Ishikawa (cell line): ENCODE measurements at regions not wholly inside any gene's neighbourhood (a gene's known extent, or its start where the extent isn't known, plus 50 kb on each side); places are given as distances from the start of the nearest gene placed in this dataset.

Experiments
- EP300 ChIP-seq: IDR thresholded peaks from 2 replicates; pipeline ENCODE4 v1.6.1; 2012; ENCODE audit warnings: borderline replicate concordance
- FOXM1 ChIP-seq: IDR thresholded peaks from 2 replicates; pipeline ENCODE4 v1.6.1; 2012; ENCODE audit warnings: low read depth, borderline replicate concordance
- TAF1 ChIP-seq: IDR thresholded peaks from 2 replicates; pipeline ENCODE4 v1.6.1; 2012; ENCODE audit warnings: low read depth, mild to moderate bottlenecking
- TEAD4 ChIP-seq: IDR thresholded peaks from 2 replicates; pipeline ENCODE4 v1.6.1; 2012
- YY1 ChIP-seq: IDR thresholded peaks from 2 replicates; pipeline ENCODE4 v1.6.1; 2012; ENCODE audit warnings: low read depth
- ZBTB7A ChIP-seq: IDR thresholded peaks from 2 replicates; pipeline ENCODE4 v1.6.1; 2012; ENCODE audit warnings: low read depth
- TF ChIP-seq, protein P1 (sequence below): IDR thresholded peaks from 2 replicates; pipeline ENCODE4 v1.6.1; 2012; ENCODE audit warnings: low read depth, mild to moderate bottlenecking

DNA sequence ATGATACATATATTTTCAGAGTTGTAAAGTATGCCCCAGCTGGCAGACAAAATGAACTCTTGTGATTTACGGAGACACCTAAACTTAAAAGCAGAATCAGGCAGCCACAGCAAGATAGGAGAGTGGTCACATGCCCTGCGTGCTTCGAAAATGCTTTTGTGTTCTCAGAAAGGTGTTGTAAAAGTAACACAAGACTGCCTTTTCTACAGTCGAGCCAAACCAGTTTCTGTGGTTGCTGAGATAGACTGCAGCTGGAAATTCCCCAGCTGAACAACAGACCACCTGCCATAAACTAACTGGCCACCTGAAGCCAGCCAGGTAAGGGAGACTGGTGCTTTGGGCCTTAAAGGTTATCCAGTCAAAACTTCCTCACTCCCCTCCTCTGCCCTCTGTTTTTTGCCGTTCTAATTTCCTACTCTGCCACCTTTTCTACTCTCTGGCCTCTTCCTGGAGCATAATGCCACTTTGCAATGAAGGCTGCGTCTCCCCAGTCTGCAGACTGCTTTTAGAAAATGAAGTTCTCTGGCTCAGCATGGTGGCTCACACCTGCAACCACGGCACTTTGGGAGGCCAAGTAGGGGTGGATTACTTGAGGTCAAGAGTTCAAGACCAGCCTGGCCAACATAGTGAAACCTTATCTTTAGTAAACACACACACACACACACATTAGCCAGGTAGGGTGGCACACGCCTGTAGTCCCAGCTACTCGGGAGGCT is 381.2 kb upstream of the SLITRK1 start:
- TF ChIP-seq YY1: no peak
- TF ChIP-seq, protein P1, sequence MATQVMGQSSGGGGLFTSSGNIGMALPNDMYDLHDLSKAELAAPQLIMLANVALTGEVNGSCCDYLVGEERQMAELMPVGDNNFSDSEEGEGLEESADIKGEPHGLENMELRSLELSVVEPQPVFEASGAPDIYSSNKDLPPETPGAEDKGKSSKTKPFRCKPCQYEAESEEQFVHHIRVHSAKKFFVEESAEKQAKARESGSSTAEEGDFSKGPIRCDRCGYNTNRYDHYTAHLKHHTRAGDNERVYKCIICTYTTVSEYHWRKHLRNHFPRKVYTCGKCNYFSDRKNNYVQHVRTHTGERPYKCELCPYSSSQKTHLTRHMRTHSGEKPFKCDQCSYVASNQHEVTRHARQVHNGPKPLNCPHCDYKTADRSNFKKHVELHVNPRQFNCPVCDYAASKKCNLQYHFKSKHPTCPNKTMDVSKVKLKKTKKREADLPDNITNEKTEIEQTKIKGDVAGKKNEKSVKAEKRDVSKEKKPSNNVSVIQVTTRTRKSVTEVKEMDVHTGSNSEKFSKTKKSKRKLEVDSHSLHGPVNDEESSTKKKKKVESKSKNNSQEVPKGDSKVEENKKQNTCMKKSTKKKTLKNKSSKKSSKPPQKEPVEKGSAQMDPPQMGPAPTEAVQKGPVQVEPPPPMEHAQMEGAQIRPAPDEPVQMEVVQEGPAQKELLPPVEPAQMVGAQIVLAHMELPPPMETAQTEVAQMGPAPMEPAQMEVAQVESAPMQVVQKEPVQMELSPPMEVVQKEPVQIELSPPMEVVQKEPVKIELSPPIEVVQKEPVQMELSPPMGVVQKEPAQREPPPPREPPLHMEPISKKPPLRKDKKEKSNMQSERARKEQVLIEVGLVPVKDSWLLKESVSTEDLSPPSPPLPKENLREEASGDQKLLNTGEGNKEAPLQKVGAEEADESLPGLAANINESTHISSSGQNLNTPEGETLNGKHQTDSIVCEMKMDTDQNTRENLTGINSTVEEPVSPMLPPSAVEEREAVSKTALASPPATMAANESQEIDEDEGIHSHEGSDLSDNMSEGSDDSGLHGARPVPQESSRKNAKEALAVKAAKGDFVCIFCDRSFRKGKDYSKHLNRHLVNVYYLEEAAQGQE: no peak
- TF ChIP-seq FOXM1: no peak
- no peak for TF ChIP-seq TEAD4
- no peak for TF ChIP-seq EP300
- TF ChIP-seq ZBTB7A: no peak
- TF ChIP-seq TAF1: no peak
